ENCODE measurements at regions not wholly inside any gene's neighbourhood (a gene's known extent, or its start where the extent isn't known, plus 50 kb on each side); places are given as distances from the start of the nearest gene placed in this dataset.

- DNase-seq (ENCODE audit: low spot score) = no peak
- no peak for TF ChIP-seq CTCF (IDR thresholded peaks at IDR 0.05)
- Histone ChIP-seq H3K27me3 (no peaks in the 10 kb centered on the region), H3K4me3 (no peak overlapping the region), H3K36me3 (no peaks in the 10 kb centered on the region), H3K4me1 (no peaks in the 10 kb centered on the region), H3K9me3 (no peaks in the 10 kb centered on the region), H3K27ac (no peak overlapping the region)
Observed at GRCh38 chr11:91158891-91159537, 936.2 kb upstream of the CHORDC1 start.

GRCh38 chr11:91158297-91158696, 935.4 kb upstream of the CHORDC1 start:
- no peak overlapping the region for H3K27ac ChIP-seq
- no peak for TF ChIP-seq CTCF (IDR thresholded peaks at IDR 0.05)
- no peak for DNase-seq (ENCODE audit: low spot score)

GRCh38 chr11:91156041-91156440, 933.2 kb upstream of the CHORDC1 start:
- H3K27ac ChIP-seq = no peak overlapping the region
- no peak for TF ChIP-seq CTCF (IDR thresholded peaks at IDR 0.05)
- H3K4me1 ChIP-seq = no peaks in the 10 kb centered on the region
- DNase-seq (ENCODE audit: low spot score) = no peak
- H3K9me3 ChIP-seq = peaks cover 0 to 16% of the 10 kb centered on the region in 2 donors
- no peaks in the 10 kb centered on the region for H3K36me3 ChIP-seq
- no peaks in the 10 kb centered on the region for H3K27me3 ChIP-seq
- no peak overlapping the region for H3K4me3 ChIP-seq

More at GRCh38 chr11:91158297-91158696, 935.4 kb upstream of the CHORDC1 start:
- Histone ChIP-seq H3K4me3 (no peak overlapping the region), H3K4me1 (no peaks in the 10 kb centered on the region), H3K27me3 (no peaks in the 10 kb centered on the region), H3K36me3 (no peaks in the 10 kb centered on the region), H3K9me3 (peaks cover 0 to 4% of the 10 kb centered on the region in 2 donors)

- Histone ChIP-seq H3K27ac (no peak overlapping the region), H3K4me1 (no peaks in the 10 kb centered on the region), H3K4me3 (no peak overlapping the region), H3K27me3 (no peaks in the 10 kb centered on the region), H3K36me3 (no peaks in the 10 kb centered on the region), H3K9me3 (peaks cover 0 to 8% of the 10 kb centered on the region in 2 donors)
- no peak for DNase-seq (ENCODE audit: low spot score)
- no peak for TF ChIP-seq CTCF (IDR thresholded peaks at IDR 0.05)
Observed at GRCh38 chr11:91147885-91148284, 925.0 kb upstream of the CHORDC1 start.

GRCh38 chr11:91141655-91142054, 918.8 kb upstream of the CHORDC1 start:
- H3K27me3 ChIP-seq = no peaks in the 10 kb centered on the region
- H3K27ac ChIP-seq = no peak overlapping the region
- H3K4me3 ChIP-seq = no peak overlapping the region
- peaks cover 0 to 4% of the 10 kb centered on the region in 2 donors for H3K9me3 ChIP-seq
- DNase-seq (ENCODE audit: low spot score) = no peak
- H3K4me1 ChIP-seq = no peaks in the 10 kb centered on the region
- TF ChIP-seq CTCF (IDR thresholded peaks at IDR 0.05) = no peak
- no peaks in the 10 kb centered on the region for H3K36me3 ChIP-seq

- Histone ChIP-seq H3K9me3 (peaks cover 0 to 4% of the 10 kb centered on the region in 2 donors), H3K4me3 (no peak overlapping the region), H3K27me3 (no peaks in the 10 kb centered on the region), H3K27ac (no peak overlapping the region), H3K4me1 (peaks cover 0 to 4% of the 10 kb centered on the region in 2 donors), H3K36me3 (no peaks in the 10 kb centered on the region)
- TF ChIP-seq CTCF (IDR thresholded peaks at IDR 0.05) = no peak
- DNase-seq (ENCODE audit: low spot score) = no peak
Observed at GRCh38 chr11:91136631-91137030, 913.8 kb upstream of the CHORDC1 start.

All from right atrium auricular region (tissue), 2 donors.